Neuronal stem cell (in vitro differentiated cells): ENCODE measurements at regions not wholly inside any gene's neighbourhood (a gene's known extent, or its start where the extent isn't known, plus 50 kb on each side); places are given as distances from the start of the nearest gene placed in this dataset.

Source experiments
- DNase-seq: peaks from one replicate; pipeline ENCODE4 v3.0.0-alpha.2; 2013; ENCODE audit warnings: low spot score
- H2AFZ ChIP-seq: one replicate; pipeline ENCODE4 v1.6.1; 2013; ENCODE audit warnings: mild to moderate bottlenecking, low read length, inconsistent platforms
- H2AK5ac ChIP-seq: 2 replicates; pipeline ENCODE4 v1.6.1; 2013; ENCODE audit warnings: low read depth, mild to moderate bottlenecking, inconsistent platforms, low read length, moderate library complexity, mixed read lengths
- H2BK120ac ChIP-seq: 2 replicates; pipeline ENCODE4 v1.6.1; 2013; ENCODE audit warnings: low read depth, mild to moderate bottlenecking, inconsistent platforms, low read length, moderate library complexity, mixed read lengths
- H2BK12ac ChIP-seq: one replicate; pipeline ENCODE4 v1.6.1; 2013; ENCODE audit warnings: low read length, inconsistent platforms
- H2BK15ac ChIP-seq: 2 replicates; pipeline ENCODE4 v1.6.1; 2013; ENCODE audit warnings: mild to moderate bottlenecking, low read length, inconsistent platforms, mixed read lengths
- H2BK5ac ChIP-seq: one replicate; pipeline ENCODE4 v1.6.1; 2013; ENCODE audit warnings: inconsistent platforms, mild to moderate bottlenecking, low read length, moderate library complexity
- H3K14ac ChIP-seq: one replicate; pipeline ENCODE4 v1.6.1; 2013; ENCODE audit warnings: low read length, inconsistent platforms
- H3K18ac ChIP-seq: 2 replicates; pipeline ENCODE4 v1.6.1; 2013; ENCODE audit warnings: low read length, inconsistent platforms
- H3K23ac ChIP-seq: 2 replicates; pipeline ENCODE4 v1.6.1; 2013; ENCODE audit warnings: low read depth, mild to moderate bottlenecking, mixed read lengths, low read length, inconsistent platforms; ENCODE audit not compliant: poor library complexity
- H3K27ac ChIP-seq: replicated peaks from 3 replicates; pipeline ENCODE4 v1.5.1; 2013; ENCODE audit warnings: low read length, inconsistent platforms
- H3K27me3 ChIP-seq, 3 experiments: 2 replicates each; pipeline ENCODE4 v1.6.1; 2013; ENCODE audit warnings: low read length in 3 of 3, mild to moderate bottlenecking in 2 of 3, inconsistent platforms in 1 of 3, low read depth in 1 of 3, mixed read lengths in 1 of 3, moderate library complexity in 1 of 3; ENCODE audit not compliant: control insufficient read depth in 3 of 3, insufficient read depth in 3 of 3
- H3K36me3 ChIP-seq, 2 donors: replicated peaks in 1 of 2; 2 replicates each; pipeline ENCODE4 v1.6.1; 2013; ENCODE audit warnings: low read length in 2 of 2; ENCODE audit not compliant: control insufficient read depth in 2 of 2, insufficient read depth in 2 of 2
- H3K4ac ChIP-seq: 2 replicates; pipeline ENCODE4 v1.6.1; 2013; ENCODE audit warnings: inconsistent platforms, mild to moderate bottlenecking, low read length, moderate library complexity
- H3K4me1 ChIP-seq, 2 donors: 1 replicate in 1 of 2; 2 replicates in 1 of 2; pipeline ENCODE4 v1.6.1; 2013; ENCODE audit warnings: low read length in 2 of 2, low read depth in 1 of 2; ENCODE audit not compliant: control insufficient read depth in 2 of 2, insufficient read depth in 1 of 2
- H3K4me2 ChIP-seq: one replicate; pipeline ENCODE4 v1.6.1; 2013; ENCODE audit warnings: mild to moderate bottlenecking, low read length, inconsistent platforms; ENCODE audit not compliant: insufficient read depth, poor library complexity, severe bottlenecking
- H3K4me3 ChIP-seq, 2 donors: 2 replicates each; pipeline ENCODE4 v1.5.1; 2013; ENCODE audit warnings: low read length in 2 of 2, mild to moderate bottlenecking in 2 of 2, inconsistent platforms in 1 of 2, moderate library complexity in 1 of 2
- H3K79me1 ChIP-seq: one replicate; pipeline ENCODE4 v1.6.1; 2013; ENCODE audit warnings: low read depth, mild to moderate bottlenecking, inconsistent platforms, low read length, moderate library complexity
- H3K9ac ChIP-seq: one replicate; pipeline ENCODE4 v1.6.1; 2013; ENCODE audit warnings: mild to moderate bottlenecking, low read depth, low read length, inconsistent platforms; ENCODE audit not compliant: poor library complexity
- H3K9me3 ChIP-seq, 2 donors: replicated peaks in 1 of 2; 2 replicates each; pipeline versions ENCODE3 to v1.6.1; 2013; ENCODE audit warnings: low read length in 2 of 2, mild to moderate bottlenecking in 2 of 2, inconsistent platforms in 1 of 2, low read depth in 1 of 2, mixed read lengths in 1 of 2, moderate library complexity in 1 of 2; ENCODE audit not compliant: control insufficient read depth in 2 of 2, insufficient read depth in 1 of 2
- H4K8ac ChIP-seq: one replicate; pipeline ENCODE4 v1.6.1; 2013; ENCODE audit warnings: low read depth, mild to moderate bottlenecking, inconsistent platforms, low read length, moderate library complexity
- H4K91ac ChIP-seq: one replicate; pipeline ENCODE4 v1.6.1; 2013; ENCODE audit warnings: low read length, low read depth, mild to moderate bottlenecking, inconsistent platforms; ENCODE audit not compliant: poor library complexity
- WGBS, 2 donors: extraction: QIAGEN DNeasy Blood & Tissue Kit; methylation state at CpG; one replicate each; pipeline ENCODE4 v1.1.7; 2013; ENCODE audit warnings: missing lambda C conversion rate in 2 of 2, mixed read lengths in 1 of 2; ENCODE audit not compliant: insufficient read length in 2 of 2, insufficient replicate concordance in 1 of 2; ENCODE audit errors: extremely low coverage in 2 of 2; 5-methylcytosine and 5-hydroxymethylcytosine counted together

DNA sequence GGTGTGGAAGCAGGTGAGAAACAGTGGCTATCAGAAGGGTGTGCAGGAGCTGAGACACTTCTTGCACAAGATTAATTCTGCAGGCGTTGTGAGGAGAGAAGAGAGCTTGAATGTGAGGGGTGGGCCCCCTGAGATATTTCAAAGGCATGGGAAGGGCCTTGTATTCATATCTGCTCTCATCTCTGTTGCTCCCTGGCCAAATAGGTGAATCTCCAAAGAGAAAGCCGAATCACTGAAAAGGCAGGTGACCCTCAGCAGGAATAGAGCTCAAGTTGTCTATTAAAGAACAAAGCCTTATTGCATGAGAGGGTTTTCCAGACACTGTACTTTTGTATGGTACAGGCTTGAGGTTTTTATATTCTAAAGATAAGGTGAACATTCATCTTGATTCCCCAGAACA lies 373.1 kb downstream of the TMEM114 start:
- H3K14ac ChIP-seq = no peak overlapping the region

DNA sequence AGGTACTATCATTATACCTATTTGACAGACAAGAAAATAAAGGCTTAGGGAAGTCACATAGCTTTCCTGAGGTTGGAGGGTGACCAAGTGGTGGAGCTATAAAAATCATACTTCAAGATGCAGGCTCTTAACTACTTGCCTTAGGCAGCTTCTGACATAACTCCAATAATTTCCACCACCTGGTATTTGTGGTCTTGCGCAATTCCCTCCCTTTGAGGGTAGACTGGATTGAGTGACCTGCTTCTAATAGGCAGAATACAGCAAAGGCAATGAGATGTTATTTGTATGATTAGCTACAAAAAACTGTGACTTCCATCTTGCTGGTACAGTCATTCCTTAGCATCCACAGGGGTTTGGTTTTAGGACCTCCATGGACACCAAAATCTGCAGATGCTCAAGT lies 385.5 kb downstream of the TMEM114 start:
- no peak overlapping the region for H2BK5ac ChIP-seq
- H3K23ac ChIP-seq = no peak overlapping the region
- H3K27ac ChIP-seq = no peak overlapping the region
- H3K14ac ChIP-seq = no peak overlapping the region
- H4K8ac ChIP-seq = no peak overlapping the region
- no peak overlapping the region for H3K4ac ChIP-seq
- no peaks in the 10 kb centered on the region for H3K9me3 ChIP-seq
- H3K18ac ChIP-seq = no peak overlapping the region
- no peak overlapping the region for H2BK12ac ChIP-seq
- DNase-seq = no peak
- no peaks in the 10 kb centered on the region for H3K36me3 ChIP-seq
- H4K91ac ChIP-seq = no peak overlapping the region
- no peak overlapping the region for H2BK120ac ChIP-seq
- H3K4me1 ChIP-seq = no peaks in the 10 kb centered on the region
- H2AFZ ChIP-seq = no peak overlapping the region
- no peak overlapping the region for H3K4me2 ChIP-seq
- no peak overlapping the region for H2AK5ac ChIP-seq
- no peaks in the 10 kb centered on the region for H3K27me3 ChIP-seq
- no peak overlapping the region for H3K9ac ChIP-seq
- no peak overlapping the region for H3K4me3 ChIP-seq
- H2BK15ac ChIP-seq = no peak overlapping the region
- WGBS, 2 donors = no CpG with 5 or more reads among the region's 1 CpG
- H3K79me1 ChIP-seq = no peaks in the 10 kb centered on the region

More for the DNA sequence above, 373.1 kb downstream of the TMEM114 start:
- Histone ChIP-seq H3K9me3 (no peaks in the 10 kb centered on the region), H3K4me2 (no peak overlapping the region), H3K4me3 (no peak overlapping the region), H4K8ac (no peak overlapping the region), H3K27me3 (no peaks in the 10 kb centered on the region), H2AK5ac (no peak overlapping the region), H3K18ac (no peak overlapping the region), H2BK5ac (no peak overlapping the region), H2BK12ac (no peak overlapping the region), H2BK120ac (no peak overlapping the region), H3K4ac (no peak overlapping the region), H3K36me3 (no peaks in the 10 kb centered on the region), H4K91ac (no peak overlapping the region), H2AFZ (no peak overlapping the region), H3K23ac (no peak overlapping the region), H2BK15ac (no peak overlapping the region), H3K9ac (no peak overlapping the region), H3K79me1 (no peaks in the 10 kb centered on the region), H3K27ac (no peak overlapping the region), H3K4me1 (no peaks in the 10 kb centered on the region)
- WGBS, 2 donors = no CpG with 5 or more reads among the region's 2 CpGs
- DNase-seq = no peak

DNA sequence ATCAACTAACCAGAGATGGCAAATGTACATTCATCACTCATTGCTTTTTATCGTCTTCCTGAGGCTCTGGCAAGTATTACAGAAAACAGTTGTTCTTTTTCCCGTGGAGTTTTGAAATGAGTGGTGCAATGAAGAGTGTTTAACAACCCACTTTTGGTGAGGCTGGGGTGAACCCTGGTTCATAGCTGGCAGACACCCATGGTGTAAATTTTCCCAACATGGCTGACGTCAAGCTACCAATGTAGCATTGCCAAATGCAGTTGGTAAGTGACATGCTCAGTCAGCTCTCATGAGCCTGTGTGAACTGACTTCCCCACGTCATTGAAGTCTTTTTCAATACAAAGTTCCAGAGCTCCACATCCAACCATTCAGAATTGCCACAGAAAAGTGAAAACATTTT lies 386.2 kb downstream of the TMEM114 start:
- no peak for DNase-seq
- Histone ChIP-seq H3K9me3 (no peaks in the 10 kb centered on the region), H2BK12ac (no peak overlapping the region), H3K23ac (no peak overlapping the region), H2BK5ac (no peak overlapping the region), H3K36me3 (no peaks in the 10 kb centered on the region), H3K4me2 (no peak overlapping the region), H3K14ac (no peak overlapping the region), H2AK5ac (no peak overlapping the region), H3K27me3 (no peaks in the 10 kb centered on the region), H3K9ac (no peak overlapping the region), H2AFZ (no peak overlapping the region), H3K4me1 (no peaks in the 10 kb centered on the region), H4K91ac (no peak overlapping the region), H2BK120ac (no peak overlapping the region), H3K4ac (no peak overlapping the region), H2BK15ac (no peak overlapping the region), H3K18ac (no peak overlapping the region), H3K4me3 (no peak overlapping the region), H4K8ac (no peak overlapping the region), H3K79me1 (no peaks in the 10 kb centered on the region), H3K27ac (no peak overlapping the region)
- WGBS, 2 donors = no CpG with 5 or more reads among the region's 4 CpGs

DNA sequence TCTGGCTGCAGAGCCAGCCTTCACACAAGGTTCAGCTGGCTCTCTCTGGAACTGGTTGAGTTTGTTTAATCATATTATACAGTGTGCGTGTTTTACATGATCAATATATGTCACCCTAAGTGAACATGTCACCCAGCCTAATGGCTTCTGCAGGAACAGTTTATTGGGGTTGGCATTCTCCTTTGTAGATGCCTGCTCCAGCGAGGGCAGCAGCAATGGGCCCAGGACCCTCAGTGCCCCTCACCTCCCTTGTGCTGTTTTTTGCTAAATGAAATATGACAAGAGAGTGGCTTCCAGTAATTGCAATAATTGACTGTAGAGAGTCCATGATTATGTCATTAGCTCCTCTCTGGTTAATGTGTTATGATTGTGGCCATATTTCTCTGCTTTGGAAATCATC lies 387.2 kb downstream of the TMEM114 start:
- Histone ChIP-seq H3K4ac (no peak overlapping the region), H3K4me2 (no peak overlapping the region), H2AFZ (no peak overlapping the region), H4K91ac (no peak overlapping the region), H2AK5ac (no peak overlapping the region), H3K14ac (no peak overlapping the region), H4K8ac (no peak overlapping the region), H3K36me3 (no peaks in the 10 kb centered on the region), H3K4me1 (no peaks in the 10 kb centered on the region), H2BK120ac (no peak overlapping the region), H3K4me3 (no peak overlapping the region), H3K23ac (no peak overlapping the region), H3K79me1 (no peaks in the 10 kb centered on the region), H3K18ac (no peak overlapping the region), H2BK12ac (no peak overlapping the region), H3K9ac (no peak overlapping the region), H3K27ac (no peak overlapping the region), H3K9me3 (no peaks in the 10 kb centered on the region), H3K27me3 (no peaks in the 10 kb centered on the region), H2BK15ac (no peak overlapping the region), H2BK5ac (no peak overlapping the region)
- WGBS, 2 donors = no CpG with 5 or more reads among the region's 2 CpGs
- no peak for DNase-seq
